Neuronal stem cell (in vitro differentiated cells): ENCODE measurements at regions not wholly inside any gene's neighbourhood (a gene's known extent, or its start where the extent isn't known, plus 50 kb on each side); places are given as distances from the start of the nearest gene placed in this dataset.
A peak's percentile ranks its signal among the peaks of the same experiment; 100 is the strongest.

Experiments
- DNase-seq: peaks from one replicate; pipeline ENCODE4 v3.0.0-alpha.2; 2013; ENCODE audit warnings: low spot score
- H2AFZ ChIP-seq: one replicate; pipeline ENCODE4 v1.6.1; 2013; ENCODE audit warnings: mild to moderate bottlenecking, low read length, inconsistent platforms
- H2AK5ac ChIP-seq: 2 replicates; pipeline ENCODE4 v1.6.1; 2013; ENCODE audit warnings: low read depth, mild to moderate bottlenecking, inconsistent platforms, low read length, moderate library complexity, mixed read lengths
- H2BK120ac ChIP-seq: 2 replicates; pipeline ENCODE4 v1.6.1; 2013; ENCODE audit warnings: low read depth, mild to moderate bottlenecking, inconsistent platforms, low read length, moderate library complexity, mixed read lengths
- H2BK12ac ChIP-seq: one replicate; pipeline ENCODE4 v1.6.1; 2013; ENCODE audit warnings: low read length, inconsistent platforms
- H2BK15ac ChIP-seq: 2 replicates; pipeline ENCODE4 v1.6.1; 2013; ENCODE audit warnings: mild to moderate bottlenecking, low read length, inconsistent platforms, mixed read lengths
- H2BK5ac ChIP-seq: one replicate; pipeline ENCODE4 v1.6.1; 2013; ENCODE audit warnings: inconsistent platforms, mild to moderate bottlenecking, low read length, moderate library complexity
- H3K14ac ChIP-seq: one replicate; pipeline ENCODE4 v1.6.1; 2013; ENCODE audit warnings: low read length, inconsistent platforms
- H3K18ac ChIP-seq: 2 replicates; pipeline ENCODE4 v1.6.1; 2013; ENCODE audit warnings: low read length, inconsistent platforms
- H3K23ac ChIP-seq: 2 replicates; pipeline ENCODE4 v1.6.1; 2013; ENCODE audit warnings: low read depth, mild to moderate bottlenecking, mixed read lengths, low read length, inconsistent platforms; ENCODE audit not compliant: poor library complexity
- H3K27ac ChIP-seq: replicated peaks from 3 replicates; pipeline ENCODE4 v1.5.1; 2013; ENCODE audit warnings: low read length, inconsistent platforms
- H3K27me3 ChIP-seq, 3 experiments: 2 replicates each; pipeline ENCODE4 v1.6.1; 2013; ENCODE audit warnings: low read length in 3 of 3, mild to moderate bottlenecking in 2 of 3, inconsistent platforms in 1 of 3, low read depth in 1 of 3, mixed read lengths in 1 of 3, moderate library complexity in 1 of 3; ENCODE audit not compliant: control insufficient read depth in 3 of 3, insufficient read depth in 3 of 3
- H3K36me3 ChIP-seq, 2 donors: replicated peaks in 1 of 2; 2 replicates each; pipeline ENCODE4 v1.6.1; 2013; ENCODE audit warnings: low read length in 2 of 2; ENCODE audit not compliant: control insufficient read depth in 2 of 2, insufficient read depth in 2 of 2
- H3K4ac ChIP-seq: 2 replicates; pipeline ENCODE4 v1.6.1; 2013; ENCODE audit warnings: inconsistent platforms, mild to moderate bottlenecking, low read length, moderate library complexity
- H3K4me1 ChIP-seq, 2 donors: 1 replicate in 1 of 2; 2 replicates in 1 of 2; pipeline ENCODE4 v1.6.1; 2013; ENCODE audit warnings: low read length in 2 of 2, low read depth in 1 of 2; ENCODE audit not compliant: control insufficient read depth in 2 of 2, insufficient read depth in 1 of 2
- H3K4me2 ChIP-seq: one replicate; pipeline ENCODE4 v1.6.1; 2013; ENCODE audit warnings: mild to moderate bottlenecking, low read length, inconsistent platforms; ENCODE audit not compliant: insufficient read depth, poor library complexity, severe bottlenecking
- H3K4me3 ChIP-seq, 2 donors: 2 replicates each; pipeline ENCODE4 v1.5.1; 2013; ENCODE audit warnings: low read length in 2 of 2, mild to moderate bottlenecking in 2 of 2, inconsistent platforms in 1 of 2, moderate library complexity in 1 of 2
- H3K79me1 ChIP-seq: one replicate; pipeline ENCODE4 v1.6.1; 2013; ENCODE audit warnings: low read depth, mild to moderate bottlenecking, inconsistent platforms, low read length, moderate library complexity
- H3K9ac ChIP-seq: one replicate; pipeline ENCODE4 v1.6.1; 2013; ENCODE audit warnings: mild to moderate bottlenecking, low read depth, low read length, inconsistent platforms; ENCODE audit not compliant: poor library complexity
- H3K9me3 ChIP-seq, 2 donors: replicated peaks in 1 of 2; 2 replicates each; pipeline versions ENCODE3 to v1.6.1; 2013; ENCODE audit warnings: low read length in 2 of 2, mild to moderate bottlenecking in 2 of 2, inconsistent platforms in 1 of 2, low read depth in 1 of 2, mixed read lengths in 1 of 2, moderate library complexity in 1 of 2; ENCODE audit not compliant: control insufficient read depth in 2 of 2, insufficient read depth in 1 of 2
- H4K8ac ChIP-seq: one replicate; pipeline ENCODE4 v1.6.1; 2013; ENCODE audit warnings: low read depth, mild to moderate bottlenecking, inconsistent platforms, low read length, moderate library complexity
- H4K91ac ChIP-seq: one replicate; pipeline ENCODE4 v1.6.1; 2013; ENCODE audit warnings: low read length, low read depth, mild to moderate bottlenecking, inconsistent platforms; ENCODE audit not compliant: poor library complexity
- WGBS, 2 donors: extraction: QIAGEN DNeasy Blood & Tissue Kit; methylation state at CpG; one replicate each; pipeline ENCODE4 v1.1.7; 2013; ENCODE audit warnings: missing lambda C conversion rate in 2 of 2, mixed read lengths in 1 of 2; ENCODE audit not compliant: insufficient read length in 2 of 2, insufficient replicate concordance in 1 of 2; ENCODE audit errors: extremely low coverage in 2 of 2; 5-methylcytosine and 5-hydroxymethylcytosine counted together

GRCh38 chr5:174167080-174167910, 121.8 kb downstream of the NSG2 start:
- no peak overlapping the region for H4K91ac ChIP-seq
- H3K4me1 ChIP-seq: peaks cover 4 to 10% of the 10 kb centered on the region in 2 donors
- no peak overlapping the region for H2BK120ac ChIP-seq
- H3K4me3 ChIP-seq: no peak overlapping the region
- no peaks in the 10 kb centered on the region for H3K27me3 ChIP-seq
- peak overlapping the region; percentile 10 for H2AK5ac ChIP-seq
- H2BK5ac ChIP-seq: no peak overlapping the region
- H2BK12ac ChIP-seq: no peak overlapping the region
- H2BK15ac ChIP-seq: no peak overlapping the region
- no peak overlapping the region for H3K23ac ChIP-seq
- H4K8ac ChIP-seq: no peak overlapping the region
- no peaks in the 10 kb centered on the region for H3K79me1 ChIP-seq
- H3K4me2 ChIP-seq: no peak overlapping the region
- no peak overlapping the region for H3K9ac ChIP-seq
- H3K27ac ChIP-seq: peak overlapping the region; percentile 45
- H2AFZ ChIP-seq: no peak overlapping the region
- peaks cover 0 to 2% of the 10 kb centered on the region in 2 donors for H3K9me3 ChIP-seq
- no peak overlapping the region for H3K4ac ChIP-seq
- WGBS, 2 donors: no CpG with 5 or more reads among the region's 16 CpGs
- H3K36me3 ChIP-seq: no peaks in the 10 kb centered on the region
- peak overlapping the region; percentile 2 for H3K18ac ChIP-seq
- DNase-seq: no peak
- H3K14ac ChIP-seq: peak overlapping the region; percentile 61

- no peak overlapping the region for H2BK120ac ChIP-seq
- WGBS, 2 donors: no CpG with 5 or more reads among the region's 5 CpGs
- H3K36me3 ChIP-seq: no peaks in the 10 kb centered on the region
- H3K14ac ChIP-seq: no peak overlapping the region
- no peak overlapping the region for H3K18ac ChIP-seq
- no peaks in the 10 kb centered on the region for H3K27me3 ChIP-seq
- H3K4me3 ChIP-seq: no peak overlapping the region
- peak overlapping the region; percentile 58 for H4K91ac ChIP-seq
- H3K4me2 ChIP-seq: no peak overlapping the region
- H2BK12ac ChIP-seq: no peak overlapping the region
- H3K9ac ChIP-seq: no peak overlapping the region
- H3K4ac ChIP-seq: no peak overlapping the region
- no peak overlapping the region for H2AK5ac ChIP-seq
- no peak overlapping the region for H4K8ac ChIP-seq
- H3K23ac ChIP-seq: no peak overlapping the region
- H2AFZ ChIP-seq: no peak overlapping the region
- no peak overlapping the region for H2BK5ac ChIP-seq
- H2BK15ac ChIP-seq: no peak overlapping the region
- peaks cover 0 to 2% of the 10 kb centered on the region in 2 donors for H3K9me3 ChIP-seq
- peak overlapping the region; percentile 25 for H3K27ac ChIP-seq
- DNase-seq: peak; percentile 79
- H3K4me1 ChIP-seq: peaks cover 7 to 19% of the 10 kb centered on the region in 2 donors
- peaks cover 2% of the 10 kb centered on the region for H3K79me1 ChIP-seq
Measured at GRCh38 chr5:174172152-174172551, 126.6 kb downstream of the NSG2 start.

GRCh38 chr5:174172566-174172965, 127.1 kb downstream of the NSG2 start:
- Histone ChIP-seq H3K4ac (no peak overlapping the region), H3K4me2 (no peak overlapping the region), H2BK120ac (peak overlapping the region; percentile 82), H4K8ac (no peak overlapping the region), H3K4me3 (no peak overlapping the region), H3K36me3 (no peaks in the 10 kb centered on the region), H3K27ac (peak overlapping the region; percentile 25), H3K14ac (peak overlapping the region; percentile 47), H2AFZ (no peak overlapping the region), H2BK15ac (no peak overlapping the region), H3K9ac (no peak overlapping the region), H3K79me1 (peaks cover 2% of the 10 kb centered on the region), H3K23ac (no peak overlapping the region), H3K4me1 (peaks cover 7 to 16% of the 10 kb centered on the region in 2 donors), H3K27me3 (no peaks in the 10 kb centered on the region), H2BK12ac (no peak overlapping the region), H4K91ac (peak overlapping the region; percentile 58), H2BK5ac (no peak overlapping the region), H2AK5ac (peak overlapping the region; percentile 78), H3K9me3 (peaks cover 0 to 2% of the 10 kb centered on the region in 2 donors), H3K18ac (peak overlapping the region; percentile 76)
- DNase-seq: no peak
- no CpG with 5 or more reads among the region's 4 CpGs for WGBS, 2 donors

GRCh38 chr5:174173766-174174165, 128.3 kb downstream of the NSG2 start:
- Histone ChIP-seq H3K4ac (no peak overlapping the region), H3K18ac (no peak overlapping the region), H2AK5ac (peak overlapping the region; percentile 78), H4K91ac (peak overlapping the region; percentile 22), H3K4me1 (peaks cover 7 to 16% of the 10 kb centered on the region in 2 donors), H2AFZ (no peak overlapping the region), H2BK12ac (peak overlapping the region; percentile 5), H3K9me3 (no peaks in the 10 kb centered on the region), H3K4me3 (peak overlapping the region in 1 of 2 donors; percentile 48), H3K9ac (no peak overlapping the region), H3K23ac (peak overlapping the region; percentile 45), H3K14ac (no peak overlapping the region), H3K4me2 (no peak overlapping the region), H2BK15ac (peak overlapping the region; percentile 41), H2BK5ac (no peak overlapping the region), H3K27ac (no peak overlapping the region), H3K36me3 (no peaks in the 10 kb centered on the region), H2BK120ac (peak overlapping the region; percentile 10), H3K27me3 (no peaks in the 10 kb centered on the region), H3K79me1 (peaks cover 2% of the 10 kb centered on the region), H4K8ac (no peak overlapping the region)
- no CpG with 5 or more reads among the region's 6 CpGs for WGBS, 2 donors
- DNase-seq: no peak
